Fibroblast of pulmonary artery (primary cell): ENCODE measurements at regions not wholly inside any gene's neighbourhood (a gene's known extent, or its start where the extent isn't known, plus 50 kb on each side); places are given as distances from the start of the nearest gene placed in this dataset.

Experiments
- DNase-seq: peaks from one replicate; pipeline ENCODE4 v3.0.0-alpha.2; 2010; ENCODE audit warnings: low read depth
- H3K4me3 ChIP-seq: replicated peaks from 2 replicates; pipeline ENCODE4 v1.5.1; 2011; ENCODE audit warnings: low read depth, mild to moderate bottlenecking, control low read depth, low read length, moderate library complexity
- CTCF ChIP-seq: IDR thresholded peaks from 2 replicates; pipeline ENCODE4 v1.5.1; 2011; ENCODE audit warnings: mild to moderate bottlenecking, control low read depth, low read length, inconsistent platforms; ENCODE audit errors: missing control alignments

GRCh38 chr9:107810461-107810961 lies 320.9 kb upstream of the KLF4 start:
- no peak for TF ChIP-seq CTCF
- DNase-seq: no peak
- H3K4me3 ChIP-seq: no peak overlapping the region

GRCh38 chr9:107809871-107810460 lies 320.4 kb upstream of the KLF4 start:
- DNase-seq: peak; percentile 33
- no peak overlapping the region for H3K4me3 ChIP-seq
- no peak for TF ChIP-seq CTCF

- peak; percentile 50 for DNase-seq
- TF ChIP-seq CTCF: no peak
- no peak overlapping the region for H3K4me3 ChIP-seq
Observed at GRCh38 chr9:107807183-107807582, 317.6 kb upstream of the KLF4 start.

DNA sequence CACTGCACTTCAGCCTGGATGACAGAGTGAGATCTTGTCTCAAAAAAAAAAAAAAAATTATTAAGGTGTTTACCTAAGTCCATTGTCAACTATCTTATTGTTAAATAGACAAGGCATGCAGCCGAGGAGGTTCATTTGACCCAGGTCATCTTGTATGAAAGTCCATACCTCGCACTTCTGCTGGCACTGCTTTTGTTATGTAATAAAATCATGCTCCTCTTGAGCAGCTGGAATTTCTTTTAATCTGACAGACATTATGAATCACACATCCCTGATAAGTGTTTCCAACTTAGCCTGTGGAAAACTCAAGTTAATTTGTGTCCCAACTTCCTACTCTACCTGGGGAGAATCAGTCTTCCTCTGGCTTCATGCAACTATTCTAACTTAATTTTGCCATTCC lies 315.6 kb upstream of the KLF4 start:
- no peak overlapping the region for H3K4me3 ChIP-seq
- peak; percentile 19 for DNase-seq
- TF ChIP-seq CTCF: no peak

- no peak for TF ChIP-seq CTCF
- no peak for DNase-seq
- H3K4me3 ChIP-seq: no peak overlapping the region
Observed at GRCh38 chr9:107794259-107794658, 304.7 kb upstream of the KLF4 start.

GRCh38 chr9:107793541-107793940 lies 304.0 kb upstream of the KLF4 start:
- no peak overlapping the region for H3K4me3 ChIP-seq
- no peak for DNase-seq
- TF ChIP-seq CTCF: no peak

DNA sequence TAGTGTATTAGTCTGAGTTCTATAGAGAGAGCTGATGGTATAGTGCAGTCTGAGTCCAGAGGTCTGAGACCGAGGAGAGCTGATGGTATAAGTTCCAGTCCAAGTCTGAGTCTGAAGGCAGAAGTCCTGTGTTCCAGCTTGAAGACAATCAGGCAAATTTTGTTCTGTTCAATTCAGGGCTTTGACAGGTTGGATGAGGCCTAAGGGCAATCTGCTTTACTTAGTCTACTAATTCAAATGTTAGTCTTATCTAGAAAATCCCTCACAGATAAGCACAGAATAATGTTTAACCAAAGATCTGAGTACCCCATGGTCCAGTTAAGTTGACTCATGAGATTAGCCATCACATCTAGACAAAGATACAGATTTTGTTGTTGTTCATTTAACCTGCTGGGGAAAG lies 303.0 kb upstream of the KLF4 start:
- DNase-seq: no peak
- no peak overlapping the region for H3K4me3 ChIP-seq
- no peak for TF ChIP-seq CTCF
